SK-N-SH treated with all-trans-retinoic acid at 6 μM for 48 hours (cell line): ENCODE measurements at regions not wholly inside any gene's neighbourhood (a gene's known extent, or its start where the extent isn't known, plus 50 kb on each side); places are given as distances from the start of the nearest gene placed in this dataset.

Experiments
- ATAC-seq: fragments of 200-7000 bp; cut with Tn5 transposase; 3 replicates; pipeline ENCODE4 v1.9.1; 2020; ENCODE audit warnings: mild to moderate bottlenecking, moderate library complexity
- ARNTL ChIP-seq: fragments of 450-650 bp; formaldehyde crosslinking; IDR thresholded peaks from 2 replicates; pipeline ENCODE4 v1.5.0; 2020; ENCODE audit warnings: low read depth, mild to moderate bottlenecking, moderate library complexity, borderline replicate concordance
- BACH2 ChIP-seq: fragments of 250-450 bp; sonication (Bioruptor Pico); IDR thresholded peaks from 2 replicates; pipeline ENCODE4 v1.9.0; 2021; ENCODE audit warnings: mild to moderate bottlenecking, borderline replicate concordance
- CREB5 ChIP-seq: fragments of 250-450 bp; sonication (Bioruptor Pico); IDR thresholded peaks from 2 replicates; pipeline ENCODE4 v1.5.1; 2020; ENCODE audit warnings: low read depth, mild to moderate bottlenecking, moderate library complexity
- CSRNP3 ChIP-seq: fragments of 250-450 bp; sonication (Bioruptor Pico); IDR thresholded peaks from 2 replicates; pipeline ENCODE4 v1.5.1; 2021; ENCODE audit warnings: mild to moderate bottlenecking, moderate library complexity
- ESRRG ChIP-seq: fragments of 250-450 bp; sonication (Bioruptor Pico); IDR thresholded peaks from 2 replicates; pipeline ENCODE4 v1.6.1; 2021; ENCODE audit warnings: mild to moderate bottlenecking
- GLIS3 ChIP-seq: fragments of 250-450 bp; sonication (Bioruptor Pico); IDR thresholded peaks from 2 replicates; pipeline ENCODE4 v1.5.0; 2020; ENCODE audit warnings: mild to moderate bottlenecking, moderate library complexity
- ISL1 ChIP-seq: fragments of 250-450 bp; sonication (Bioruptor Pico); IDR thresholded peaks from 2 replicates; pipeline ENCODE4 v2.1.2; 2022; ENCODE audit warnings: mild to moderate bottlenecking, moderate library complexity
- OSR1 ChIP-seq: fragments of 250-450 bp; sonication (Bioruptor Pico); IDR thresholded peaks from 2 replicates; pipeline ENCODE4 v1.8.0; 2022; ENCODE audit warnings: moderate library complexity, mild to moderate bottlenecking, inconsistent platforms
- PATZ1 ChIP-seq: fragments of 250-450 bp; sonication (Bioruptor Pico); IDR thresholded peaks from 2 replicates; pipeline ENCODE4 v1.8.0; 2020; ENCODE audit warnings: mild to moderate bottlenecking, moderate library complexity, borderline replicate concordance
- POU6F1 ChIP-seq: fragments of 250-450 bp; sonication (Bioruptor Pico); IDR thresholded peaks from 2 replicates; pipeline ENCODE4 v1.8.0; 2021; ENCODE audit warnings: low read depth, mild to moderate bottlenecking, moderate library complexity, borderline replicate concordance
- RARB ChIP-seq: fragments of 250-450 bp; sonication (Bioruptor Pico); IDR thresholded peaks from 2 replicates; pipeline ENCODE4 v1.8.0; 2021; ENCODE audit warnings: mild to moderate bottlenecking, moderate library complexity
- SNAI2 ChIP-seq: fragments of 250-450 bp; sonication (Bioruptor Pico); IDR thresholded peaks from 2 replicates; pipeline ENCODE4 v1.5.0; 2020; ENCODE audit warnings: mild to moderate bottlenecking, moderate library complexity
- TCF4 ChIP-seq: fragments of 250-450 bp; sonication (Bioruptor Pico); IDR thresholded peaks from 2 replicates; pipeline ENCODE4 v1.8.0; 2021; ENCODE audit warnings: mild to moderate bottlenecking, moderate library complexity, borderline replicate concordance
- TOX ChIP-seq: fragments of 250-450 bp; sonication (Bioruptor Pico); IDR thresholded peaks from 2 replicates; pipeline ENCODE4 v1.8.0; 2021; ENCODE audit warnings: mild to moderate bottlenecking, moderate library complexity, borderline replicate concordance
- TSHZ2 ChIP-seq: fragments of 250-450 bp; sonication (Bioruptor Pico); IDR thresholded peaks from 2 replicates; pipeline ENCODE4 v1.5.0; 2020; ENCODE audit warnings: mild to moderate bottlenecking, moderate library complexity
- ZC3H10 ChIP-seq: fragments of 250-450 bp; sonication (Bioruptor Pico); IDR thresholded peaks from 2 replicates; pipeline ENCODE4 v1.5.1; 2021; ENCODE audit warnings: mild to moderate bottlenecking, moderate library complexity
- ZFP3 ChIP-seq: fragments of 250-450 bp; sonication (Bioruptor Pico); IDR thresholded peaks from 2 replicates; pipeline ENCODE4 v1.5.0; 2020; ENCODE audit warnings: mild to moderate bottlenecking, moderate library complexity
- ZNF565 ChIP-seq: fragments of 450-650 bp; formaldehyde crosslinking; conservative IDR thresholded peaks from 2 replicates; pipeline ENCODE4 v1.5.0; 2020; ENCODE audit warnings: low read depth, mild to moderate bottlenecking, moderate library complexity
- ZNF70 ChIP-seq: fragments of 450-650 bp; formaldehyde crosslinking; IDR thresholded peaks from 2 replicates; pipeline ENCODE4 v1.5.0; 2020; ENCODE audit warnings: mild to moderate bottlenecking, moderate library complexity
- ZNF8 ChIP-seq: fragments of 450-650 bp; formaldehyde crosslinking; IDR thresholded peaks from 2 replicates; pipeline ENCODE4 v1.5.0; 2020; ENCODE audit warnings: mild to moderate bottlenecking, moderate library complexity

- no peak for TF ChIP-seq TSHZ2 (CRISPR knock-in tag)
- TF ChIP-seq TCF4: no peak
- TF ChIP-seq ZNF70 (CRISPR knock-in tag): no peak
- TF ChIP-seq ZC3H10 (CRISPR knock-in tag): no peak
Measured at GRCh38 chr5:26278078-26278477, 760.3 kb downstream of the CDH9 start (continued).

- no peak for ATAC-seq
- TF ChIP-seq TSHZ2 (CRISPR knock-in tag) (no peak), ESRRG (CRISPR knock-in tag) (no peak), CSRNP3 (CRISPR knock-in tag) (no peak), ZC3H10 (CRISPR knock-in tag) (no peak), PATZ1 (no peak), ZFP3 (no peak), TOX (no peak), ARNTL (CRISPR knock-in tag) (no peak), OSR1 (CRISPR knock-in tag) (no peak), POU6F1 (CRISPR knock-in tag) (no peak), RARB (CRISPR knock-in tag) (no peak), SNAI2 (CRISPR knock-in tag) (no peak), ZNF70 (CRISPR knock-in tag) (no peak), ZNF8 (CRISPR knock-in tag) (no peak), ISL1 (CRISPR knock-in tag) (no peak), ZNF565 (CRISPR knock-in tag) (no peak), GLIS3 (no peak), BACH2 (CRISPR knock-in tag) (no peak), CREB5 (no peak), TCF4 (no peak)
Measured at GRCh38 chr5:26259081-26259480, 779.3 kb downstream of the CDH9 start.
